Endodermal cell (in vitro differentiated cells): ENCODE measurements at regions not wholly inside any gene's neighbourhood (a gene's known extent, or its start where the extent isn't known, plus 50 kb on each side); places are given as distances from the start of the nearest gene placed in this dataset.

Source experiments
- DNase-seq: peaks from one replicate; pipeline ENCODE4 v3.0.0-alpha.2; 2017
- H3K27ac ChIP-seq: 2 replicates; pipeline ENCODE4 v1.5.1; 2013; ENCODE audit warnings: mild to moderate bottlenecking, low read depth, low read length, moderate library complexity
- H3K27me3 ChIP-seq: 2 replicates; pipeline ENCODE4 v1.6.1; 2013; ENCODE audit warnings: mild to moderate bottlenecking, low read length, moderate library complexity; ENCODE audit not compliant: insufficient read depth, control insufficient read depth, poor library complexity, severe bottlenecking
- H3K36me3 ChIP-seq: 2 replicates; pipeline ENCODE4 v1.7.0; 2013; ENCODE audit warnings: mild to moderate bottlenecking, low read length, moderate library complexity; ENCODE audit not compliant: control insufficient read depth, insufficient read depth
- H3K4me1 ChIP-seq: one replicate; pipeline ENCODE4 v1.7.0; 2013; ENCODE audit warnings: low read length; ENCODE audit not compliant: control insufficient read depth, insufficient read depth
- H3K4me3 ChIP-seq: 2 replicates; pipeline ENCODE4 v1.5.1; 2013; ENCODE audit warnings: mild to moderate bottlenecking, low read length, moderate library complexity
- H3K9ac ChIP-seq: 2 replicates; pipeline ENCODE4 v1.6.1; 2013; ENCODE audit warnings: mild to moderate bottlenecking, low read length, moderate library complexity; ENCODE audit not compliant: poor library complexity, severe bottlenecking; ENCODE audit errors: extremely low read depth
- H3K9me3 ChIP-seq: 2 replicates; pipeline ENCODE4 v1.6.1; 2013; ENCODE audit warnings: mild to moderate bottlenecking, low read length, moderate library complexity; ENCODE audit not compliant: control insufficient read depth
- H3K27ac Mint-ChIP-seq: 2 replicates; pipeline ENCODE4 v1.8.0; 2020; ENCODE audit warnings: mixed read lengths
- H3K27me3 Mint-ChIP-seq: 2 replicates; pipeline ENCODE4 v1.8.0; 2021; ENCODE audit warnings: mild to moderate bottlenecking, mixed read lengths; ENCODE audit not compliant: insufficient read depth
- H3K36me3 Mint-ChIP-seq: 2 replicates; pipeline ENCODE4 v1.8.0; 2020; ENCODE audit warnings: low read depth, mixed read lengths
- H3K4me1 Mint-ChIP-seq: 2 replicates; pipeline ENCODE4 v1.8.0; 2020; ENCODE audit warnings: mixed read lengths
- H3K4me3 Mint-ChIP-seq: 2 replicates; pipeline ENCODE4 v1.8.0; 2020; ENCODE audit warnings: mild to moderate bottlenecking, moderate library complexity, mixed read lengths
- H3K9me3 Mint-ChIP-seq: 2 replicates; pipeline ENCODE4 v1.8.0; 2020; ENCODE audit warnings: mild to moderate bottlenecking, mixed read lengths
- CTCF ChIP-seq: fragments of 200-600 bp; sonication (generic); conservative IDR thresholded peaks from 2 replicates; pipeline ENCODE4 v1.5.0; 2021; ENCODE audit warnings: antibody characterized with exemption, mild to moderate bottlenecking
- WGBS, 2 experiments: methylation state at CpG; one replicate each; pipeline versions ENCODE4 v1.1.5 to v1.1.7; 2013; ENCODE audit warnings: missing lambda C conversion rate in 2 of 2, mixed read lengths in 1 of 2; ENCODE audit not compliant: insufficient coverage in 1 of 2, insufficient read length in 1 of 2; 5-methylcytosine and 5-hydroxymethylcytosine counted together

GRCh38 chr2:176675271-176675949 lies 406.2 kb downstream of the MTX2 start:
- H3K36me3 Mint-ChIP-seq = no peaks in the 10 kb centered on the region
- DNase-seq = no peak
- Histone ChIP-seq H3K9ac (no peak overlapping the region), H3K36me3 (no peaks in the 10 kb centered on the region), H3K4me1 (peaks cover 10% of the 10 kb centered on the region), H3K27ac (no peak overlapping the region), H3K4me3 (no peak overlapping the region), H3K9me3 (no peaks in the 10 kb centered on the region), H3K27me3 (no peaks in the 10 kb centered on the region)
- no peaks in the 10 kb centered on the region for H3K27me3 Mint-ChIP-seq
- peak overlapping the region; percentile 57 for H3K27ac Mint-ChIP-seq
- H3K4me3 Mint-ChIP-seq = no peak overlapping the region
- no peaks in the 10 kb centered on the region for H3K9me3 Mint-ChIP-seq
- WGBS, 2 experiments = 83 to 88% methylated on average over 1 to 6 of the region's 6 CpGs
- TF ChIP-seq CTCF = no peak
- H3K4me1 Mint-ChIP-seq = peaks cover 47% of the 10 kb centered on the region

GRCh38 chr2:176677746-176678265 lies 408.6 kb downstream of the MTX2 start:
- H3K9me3 Mint-ChIP-seq = no peaks in the 10 kb centered on the region
- Histone ChIP-seq H3K4me1 (peaks cover 17% of the 10 kb centered on the region), H3K9ac (no peak overlapping the region), H3K27ac (no peak overlapping the region), H3K9me3 (no peaks in the 10 kb centered on the region), H3K27me3 (no peaks in the 10 kb centered on the region), H3K4me3 (no peak overlapping the region), H3K36me3 (no peaks in the 10 kb centered on the region)
- no peak overlapping the region for H3K4me3 Mint-ChIP-seq
- peaks cover 47% of the 10 kb centered on the region for H3K4me1 Mint-ChIP-seq
- H3K27me3 Mint-ChIP-seq = no peaks in the 10 kb centered on the region
- no peak for TF ChIP-seq CTCF
- WGBS, 2 experiments = 90 to 91% methylated on average over 2 of the region's 2 CpGs
- H3K36me3 Mint-ChIP-seq = no peaks in the 10 kb centered on the region
- no peak for DNase-seq
- no peak overlapping the region for H3K27ac Mint-ChIP-seq

GRCh38 chr2:176678571-176678970 lies 409.3 kb downstream of the MTX2 start:
- no peaks in the 10 kb centered on the region for H3K9me3 Mint-ChIP-seq
- no peak for DNase-seq
- no peak overlapping the region for H3K27ac Mint-ChIP-seq
- no peak overlapping the region for H3K4me3 ChIP-seq
- no peaks in the 10 kb centered on the region for H3K36me3 ChIP-seq
- 91 to 97% methylated on average over 5 of the region's 5 CpGs for WGBS, 2 experiments
- H3K27me3 ChIP-seq = no peaks in the 10 kb centered on the region
- no peaks in the 10 kb centered on the region for H3K9me3 ChIP-seq
- H3K4me3 Mint-ChIP-seq = no peak overlapping the region
- H3K27me3 Mint-ChIP-seq = no peaks in the 10 kb centered on the region
- no peak overlapping the region for H3K27ac ChIP-seq
- no peaks in the 10 kb centered on the region for H3K36me3 Mint-ChIP-seq
- H3K9ac ChIP-seq = no peak overlapping the region
- peaks cover 53% of the 10 kb centered on the region for H3K4me1 Mint-ChIP-seq
- TF ChIP-seq CTCF = no peak
- H3K4me1 ChIP-seq = peaks cover 25% of the 10 kb centered on the region
